ACC112 (cell line): ENCODE measurements at regions not wholly inside any gene's neighbourhood (a gene's known extent, or its start where the extent isn't known, plus 50 kb on each side); places are given as distances from the start of the nearest gene placed in this dataset.

Experiments
- H2AFZ ChIP-seq: fragments of 200-600 bp; sonication (generic); one replicate; pipeline ENCODE4 v1.6.0; 2017; ENCODE audit warnings: antibody characterized with exemption, low read length; ENCODE audit not compliant: unreplicated experiment
- H3K27ac ChIP-seq: fragments of 200-600 bp; sonication (generic); 2 replicates; pipeline ENCODE4 v1.5.1; 2014; ENCODE audit warnings: low read depth, mild to moderate bottlenecking, antibody characterized with exemption, low read length, moderate library complexity
- H3K27me3 ChIP-seq: fragments of 200-600 bp; sonication (generic); 2 replicates; pipeline ENCODE4 v1.6.1; 2014; ENCODE audit warnings: mild to moderate bottlenecking, antibody characterized with exemption, low read length, moderate library complexity, mixed read lengths; ENCODE audit not compliant: insufficient read depth
- H3K36me3 ChIP-seq: fragments of 200-600 bp; sonication (generic); 2 replicates; pipeline ENCODE4 v1.6.1; 2016; ENCODE audit warnings: mild to moderate bottlenecking, antibody characterized with exemption, low read length, moderate library complexity, mixed read lengths; ENCODE audit not compliant: insufficient read depth
- H3K4me1 ChIP-seq: fragments of 200-600 bp; sonication (generic); one replicate; pipeline ENCODE4 v1.6.1; 2016; ENCODE audit warnings: low read length, mixed read lengths; ENCODE audit not compliant: insufficient read depth, unreplicated experiment, control insufficient read depth
- H3K4me3 ChIP-seq: fragments of 200-600 bp; sonication (generic); 2 replicates; pipeline ENCODE4 v1.5.1; 2014; ENCODE audit warnings: mild to moderate bottlenecking, low read depth, low read length
- H3K79me2 ChIP-seq: fragments of 200-600 bp; sonication (generic); one replicate; pipeline ENCODE4 v1.6.0; 2016; ENCODE audit warnings: low read length; ENCODE audit not compliant: control insufficient read depth, unreplicated experiment, insufficient read depth

DNA sequence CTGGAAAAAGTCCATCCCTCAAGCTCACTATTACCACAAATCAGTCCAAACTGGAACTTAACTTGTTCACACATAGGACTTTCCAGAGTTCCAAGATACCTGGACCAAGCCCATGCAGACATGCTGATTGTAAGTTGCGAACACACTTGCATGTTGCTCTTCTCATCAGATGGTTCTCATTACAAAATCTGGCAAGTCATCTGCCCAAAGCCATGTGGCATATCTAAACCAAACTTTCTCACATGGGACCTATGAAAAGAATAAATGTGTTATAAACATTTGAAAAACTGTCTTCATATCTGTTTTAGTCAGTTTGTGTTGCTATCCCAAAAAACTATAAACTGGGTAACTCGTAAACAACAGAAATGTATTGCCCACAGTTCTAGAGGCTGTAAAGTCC is 58.8 kb upstream of the MKLN1 start:
- H2AFZ ChIP-seq = no peak overlapping the region
- no peaks in the 10 kb centered on the region for H3K36me3 ChIP-seq
- H3K27me3 ChIP-seq = no peaks in the 10 kb centered on the region

DNA sequence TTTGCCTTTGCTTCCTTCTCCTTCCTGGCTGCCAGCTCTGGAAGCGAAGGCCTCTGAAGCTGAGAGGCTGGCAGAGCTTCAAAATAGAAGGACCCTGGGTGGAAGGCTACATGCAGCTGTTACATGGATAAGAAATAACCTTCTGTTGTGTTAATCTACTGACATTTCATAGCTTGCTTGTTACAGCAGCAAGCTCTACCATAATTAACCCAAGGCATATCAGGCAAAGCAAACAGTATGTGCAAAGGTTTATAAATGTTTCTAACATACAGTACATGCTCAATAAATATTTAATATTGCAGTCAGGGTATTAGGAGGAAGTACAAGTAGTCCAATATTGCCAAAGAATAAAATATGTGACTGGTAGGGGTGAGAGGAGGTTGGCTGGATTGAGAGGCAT is 55.6 kb upstream of the MKLN1 start:
- no peaks in the 10 kb centered on the region for H3K4me1 ChIP-seq
- H3K79me2 ChIP-seq = no peaks in the 10 kb centered on the region
- H3K27ac ChIP-seq = no peak overlapping the region
- no peak overlapping the region for H3K4me3 ChIP-seq
- no peaks in the 10 kb centered on the region for H3K27me3 ChIP-seq
- H3K36me3 ChIP-seq = no peaks in the 10 kb centered on the region
- no peak overlapping the region for H2AFZ ChIP-seq

More for the DNA sequence above, 58.8 kb upstream of the MKLN1 start:
- H3K4me3 ChIP-seq = no peak overlapping the region
- H3K4me1 ChIP-seq = no peaks in the 10 kb centered on the region
- no peak overlapping the region for H3K27ac ChIP-seq
- no peaks in the 10 kb centered on the region for H3K79me2 ChIP-seq

DNA sequence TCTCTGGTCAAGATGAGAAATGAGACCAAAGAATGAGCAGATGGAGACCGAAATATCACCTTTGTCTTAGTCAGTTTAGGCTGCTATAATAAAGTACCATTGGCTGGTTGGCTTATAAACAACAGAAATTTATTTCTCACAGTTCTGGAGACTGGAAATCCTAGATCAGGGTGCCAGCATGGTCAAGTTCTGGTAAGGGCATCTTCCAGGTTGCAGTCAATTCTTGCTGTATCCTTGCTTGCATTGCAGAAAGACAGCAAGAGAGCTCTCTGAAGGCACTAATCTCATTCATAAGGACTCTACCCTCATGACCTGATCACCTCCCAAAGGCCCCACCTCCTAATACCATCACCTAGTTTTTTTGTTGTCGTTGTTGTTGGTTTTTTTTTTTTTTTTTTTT is 52.7 kb upstream of the MKLN1 start:
- Histone ChIP-seq H3K36me3 (no peaks in the 10 kb centered on the region), H3K27me3 (no peaks in the 10 kb centered on the region), H3K79me2 (no peaks in the 10 kb centered on the region), H3K27ac (no peak overlapping the region), H3K4me1 (no peaks in the 10 kb centered on the region), H2AFZ (no peak overlapping the region), H3K4me3 (no peak overlapping the region)

DNA sequence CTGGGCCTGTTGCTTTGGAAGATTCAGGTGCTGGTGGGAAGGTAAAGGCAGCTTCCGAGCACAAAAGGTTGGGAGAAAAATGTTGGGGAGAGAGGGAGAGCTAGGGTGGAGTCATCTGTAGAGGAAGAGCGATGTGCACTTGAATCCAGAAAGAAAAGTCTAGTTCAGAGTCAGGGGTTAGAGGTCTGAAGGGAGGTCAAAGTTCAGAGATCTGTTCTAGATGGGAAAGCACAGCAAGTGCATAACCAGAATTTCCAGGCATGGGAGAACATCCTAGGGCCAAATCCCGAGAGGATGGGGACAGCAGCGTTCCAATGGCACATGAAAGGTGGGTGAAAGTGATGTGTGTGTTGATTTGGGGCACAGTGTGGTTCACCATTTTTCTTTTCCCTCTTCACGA is 51.5 kb upstream of the MKLN1 start:
- no peak overlapping the region for H3K4me3 ChIP-seq
- H3K27me3 ChIP-seq = no peaks in the 10 kb centered on the region
- no peaks in the 10 kb centered on the region for H3K4me1 ChIP-seq
- no peaks in the 10 kb centered on the region for H3K79me2 ChIP-seq
- no peak overlapping the region for H3K27ac ChIP-seq
- H2AFZ ChIP-seq = no peak overlapping the region
- no peaks in the 10 kb centered on the region for H3K36me3 ChIP-seq

DNA sequence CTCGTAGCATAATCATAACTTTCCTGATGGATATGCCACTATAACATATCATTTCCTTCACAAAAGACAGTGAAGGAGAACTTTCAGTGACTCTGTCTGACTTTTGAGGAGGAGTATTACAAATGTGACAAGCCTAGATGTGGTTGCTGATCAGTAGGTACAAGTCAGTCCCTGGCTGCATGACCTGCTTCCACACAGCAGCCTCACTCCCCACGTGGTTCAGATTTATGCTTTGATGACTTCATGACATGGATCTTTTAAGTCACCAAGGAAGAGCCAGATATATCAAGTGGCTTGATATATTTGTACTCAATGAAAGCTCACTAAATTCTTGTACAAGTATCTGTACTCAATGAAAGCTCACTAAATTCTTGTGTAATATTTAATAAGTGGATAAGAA is 50.9 kb upstream of the MKLN1 start:
- no peak overlapping the region for H3K4me3 ChIP-seq
- no peak overlapping the region for H2AFZ ChIP-seq
- H3K79me2 ChIP-seq = no peaks in the 10 kb centered on the region
- no peaks in the 10 kb centered on the region for H3K4me1 ChIP-seq
- no peaks in the 10 kb centered on the region for H3K36me3 ChIP-seq
- H3K27ac ChIP-seq = no peak overlapping the region
- no peaks in the 10 kb centered on the region for H3K27me3 ChIP-seq
